ENCODE measurements at regions not wholly inside any gene's neighbourhood (a gene's known extent, or its start where the extent isn't known, plus 50 kb on each side); places are given as distances from the start of the nearest gene placed in this dataset.
"Not testable (repeated sequence)": the region's sequence is repeated elsewhere in the genome, so short reads cannot be mapped to it uniquely, and the experiment has no call there.

DNA sequence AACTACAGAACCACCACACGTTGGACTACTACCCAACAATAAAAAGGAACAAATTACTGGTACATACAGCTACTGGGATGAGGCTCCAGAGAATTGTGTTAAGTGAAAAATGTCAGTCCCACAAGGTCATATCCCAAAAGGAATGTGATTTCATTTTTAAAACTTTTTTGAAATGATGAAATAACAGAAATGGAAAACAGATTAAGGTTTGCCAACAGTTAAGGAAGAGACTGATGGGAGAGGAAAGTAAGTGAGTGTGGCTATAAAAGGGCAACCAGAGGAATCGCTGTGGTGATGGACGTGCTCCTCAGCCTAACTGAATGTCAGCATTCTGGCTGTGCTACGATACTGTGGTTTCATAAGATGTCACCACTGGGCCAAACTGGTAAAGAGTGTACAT, 512.8 kb downstream of the UQCRFS1 start:
- in situ Hi-C loops (cut with MboI; ENCODE audit: low sequenced_read_pairs) = no loop called here

DNA sequence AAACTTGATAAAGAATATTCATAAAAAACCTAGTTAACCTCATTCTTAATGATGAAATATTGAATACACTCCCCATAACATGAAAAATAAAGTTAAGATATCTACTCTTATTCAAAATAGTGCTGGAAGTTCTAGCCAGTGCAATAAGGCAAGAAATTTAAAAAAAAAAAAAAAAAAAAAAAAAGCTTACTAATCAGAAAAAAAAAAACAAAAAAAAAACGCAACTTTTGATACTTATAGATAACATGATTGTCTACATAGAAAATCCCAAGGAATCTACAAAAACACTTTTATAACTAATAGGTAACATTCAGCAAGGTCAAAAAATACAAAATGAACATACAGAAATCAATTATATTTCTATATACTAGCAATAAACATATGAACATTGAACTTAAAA, 515.6 kb downstream of the UQCRFS1 start:
- in situ Hi-C loops (cut with MboI; ENCODE audit: low sequenced_read_pairs) = no loop called here

- in situ Hi-C loops (cut with MboI; ENCODE audit: low sequenced_read_pairs) = no loop called here
These were observed 518.1 kb downstream of the UQCRFS1 start for GRCh38 chr19:28694812-28695211.

DNA sequence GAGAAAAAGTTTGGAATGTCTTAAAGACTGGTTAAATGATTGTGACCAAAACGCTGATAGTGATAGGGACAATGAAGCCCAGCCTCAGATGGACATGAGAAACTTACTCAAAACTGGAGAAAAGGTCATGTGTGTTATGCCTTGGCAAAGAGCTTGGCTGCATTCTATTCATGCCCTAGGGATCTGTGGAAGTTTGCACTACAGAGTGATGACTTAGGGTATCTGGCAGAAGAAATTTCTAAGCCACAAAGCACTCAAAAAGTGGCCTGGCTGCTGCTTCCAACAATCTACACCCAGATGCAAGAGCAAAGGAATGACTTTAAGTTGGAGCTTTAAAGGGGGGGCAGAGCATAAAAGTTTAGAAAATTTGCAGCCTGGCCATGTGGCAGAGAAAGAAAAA, 521.3 kb downstream of the UQCRFS1 start:
- in situ Hi-C loops (cut with MboI; ENCODE audit: low sequenced_read_pairs) = no loop called here

GRCh38 chr19:28689464-28689863, 523.5 kb downstream of the UQCRFS1 start:
- in situ Hi-C loops (cut with MboI; ENCODE audit: low sequenced_read_pairs) = not testable (repeated sequence)

DNA sequence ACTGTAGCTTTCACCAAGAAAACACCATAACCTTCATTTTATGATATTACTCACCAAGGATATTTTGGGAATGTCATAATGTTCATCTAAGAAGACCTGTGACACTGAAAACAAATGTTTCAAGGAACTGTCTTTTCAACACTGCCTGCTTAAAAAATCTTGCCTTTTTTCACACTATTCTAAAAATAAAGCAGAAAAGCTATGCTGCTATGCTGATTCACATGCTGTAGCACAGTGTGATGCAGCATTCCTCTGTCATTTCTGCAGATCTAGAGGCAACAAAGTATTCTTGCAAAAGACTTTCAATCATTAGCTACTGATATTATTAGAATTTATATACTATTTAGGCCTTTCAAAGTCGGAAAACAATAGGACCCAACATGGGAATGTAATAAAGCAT, 525.7 kb downstream of the UQCRFS1 start:
- in situ Hi-C loops (cut with MboI; ENCODE audit: low sequenced_read_pairs) = no loop called here

GRCh38 chr19:28686756-28687155, 526.2 kb downstream of the UQCRFS1 start:
- in situ Hi-C loops (cut with MboI; ENCODE audit: low sequenced_read_pairs) = no loop called here

- in situ Hi-C loops (cut with MboI; ENCODE audit: low sequenced_read_pairs) = no loop called here
These were observed 527.1 kb downstream of the UQCRFS1 start for GRCh38 chr19:28685802-28686201.

GRCh38 chr19:28685077-28685476, 527.9 kb downstream of the UQCRFS1 start:
- in situ Hi-C loops (cut with MboI; ENCODE audit: low sequenced_read_pairs) = not testable (repeated sequence)

DNA sequence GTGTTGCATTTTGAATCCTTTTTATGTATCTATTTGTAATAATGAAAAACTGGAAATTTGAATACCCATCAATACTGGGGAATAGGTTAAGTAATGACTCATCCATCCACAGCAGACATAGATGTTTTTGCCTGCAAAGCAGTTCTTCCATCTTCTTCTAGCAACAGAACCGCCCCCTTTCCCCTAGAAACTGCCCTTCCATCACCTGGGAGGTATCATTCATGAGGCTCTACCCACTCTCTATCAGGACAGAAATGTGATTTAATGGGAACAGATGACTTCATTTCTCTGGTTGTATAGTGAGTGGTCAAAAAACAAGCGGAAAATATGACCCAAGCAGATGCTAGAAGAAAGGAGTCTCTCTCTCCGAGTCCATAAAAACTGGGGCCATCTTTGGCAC, 532.8 kb downstream of the UQCRFS1 start:
- in situ Hi-C loops (cut with MboI; ENCODE audit: low sequenced_read_pairs) = no loop called here

- in situ Hi-C loops (cut with MboI; ENCODE audit: low sequenced_read_pairs) = no loop called here
These were observed 542.1 kb downstream of the UQCRFS1 start for GRCh38 chr19:28670836-28671235.

DNA sequence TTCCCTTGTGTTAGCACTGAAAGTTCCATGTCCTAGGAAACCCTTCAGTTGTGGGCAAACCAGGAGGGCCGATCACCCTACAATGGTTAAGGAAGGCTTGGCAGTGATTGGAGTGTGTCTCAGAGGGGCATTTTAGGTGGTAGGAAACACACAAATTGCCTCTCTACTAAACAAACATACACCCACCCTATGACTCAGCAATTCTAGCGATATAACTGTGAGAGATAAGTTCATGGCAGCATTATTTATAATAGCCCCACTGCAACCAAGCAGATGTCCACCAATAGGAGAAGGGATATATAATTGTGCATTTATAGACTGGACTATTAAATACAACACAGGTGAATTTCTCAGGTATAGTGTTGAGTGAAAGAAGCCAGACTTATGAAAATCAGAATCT, 543.1 kb downstream of the UQCRFS1 start:
- in situ Hi-C loops (cut with MboI; ENCODE audit: low sequenced_read_pairs) = no loop called here

DNA sequence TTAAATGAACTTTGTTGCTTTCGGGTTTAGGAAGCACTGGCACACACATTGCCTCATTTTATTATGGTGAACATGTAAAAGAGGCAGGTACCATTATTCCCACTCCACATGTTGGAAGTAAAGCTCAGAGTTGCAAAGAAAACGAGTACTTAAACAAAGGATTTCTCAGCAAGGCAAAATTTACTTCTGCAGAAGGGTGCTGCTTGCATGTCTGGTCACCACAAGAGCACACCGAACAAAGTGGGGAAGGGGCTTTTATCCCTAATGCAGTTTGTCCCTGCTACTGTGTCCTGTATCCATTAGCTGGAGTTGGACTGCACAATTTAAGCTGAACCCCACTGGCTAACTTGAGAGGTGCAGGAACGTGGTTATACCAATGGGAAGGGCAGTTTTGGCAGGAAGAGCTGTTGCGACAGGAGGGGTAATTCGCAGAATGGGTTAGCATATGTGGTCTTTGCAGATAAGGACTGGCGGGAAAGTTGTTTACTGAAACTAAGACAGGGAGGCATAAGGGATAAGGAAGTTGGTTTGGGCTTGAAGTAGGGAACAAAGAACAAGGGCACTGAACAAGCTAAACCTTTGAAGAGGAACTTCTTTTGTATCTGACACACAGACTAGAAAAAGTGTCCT, 545.5 kb downstream of the UQCRFS1 start:
- in situ Hi-C loops (cut with MboI; ENCODE audit: low sequenced_read_pairs) = no loop called here

DNA sequence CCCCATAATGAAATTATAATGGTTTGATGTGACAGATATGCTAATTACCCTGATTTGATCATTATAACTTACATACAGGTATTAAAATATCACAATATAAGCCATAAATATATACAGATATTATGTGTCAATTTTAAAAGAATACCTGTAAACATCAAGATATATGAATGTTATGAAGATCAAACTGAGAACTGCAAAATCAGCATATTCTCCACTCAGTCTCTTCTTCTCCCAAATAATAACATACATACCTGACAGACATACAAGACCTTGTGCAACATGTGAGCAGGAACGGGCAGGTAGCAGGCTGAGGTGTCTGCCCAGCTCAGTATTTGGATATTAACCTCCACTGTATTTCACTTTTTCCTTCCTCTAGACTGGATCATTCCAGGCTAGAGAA, 547.2 kb downstream of the UQCRFS1 start:
- in situ Hi-C loops (cut with MboI; ENCODE audit: low sequenced_read_pairs) = no loop called here

- in situ Hi-C loops (cut with MboI; ENCODE audit: low sequenced_read_pairs) = no loop called here
These were observed 556.3 kb downstream of the UQCRFS1 start for GRCh38 chr19:28656644-28657043.

DNA sequence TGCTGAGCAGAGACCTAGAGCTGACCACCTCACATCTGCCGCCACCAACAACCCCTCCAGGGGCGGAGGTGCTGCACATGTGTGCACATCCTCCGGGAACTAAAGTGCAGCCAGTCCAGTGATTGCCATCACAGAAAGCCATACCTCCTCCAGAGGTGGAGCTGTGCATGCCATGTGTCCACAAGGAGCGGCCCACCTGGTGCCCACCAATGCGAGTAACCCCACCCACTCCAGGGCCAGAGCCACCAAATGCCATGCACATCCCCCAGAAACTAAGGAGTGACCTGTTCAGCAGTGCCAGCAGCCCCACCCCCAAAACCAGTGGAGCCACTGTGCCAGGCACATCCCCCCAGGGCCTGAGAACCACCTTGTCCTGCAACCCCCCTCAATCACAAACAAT, 557.9 kb downstream of the UQCRFS1 start:
- in situ Hi-C loops (cut with MboI; ENCODE audit: low sequenced_read_pairs) = no loop called here

- in situ Hi-C loops (cut with MboI; ENCODE audit: low sequenced_read_pairs) = no loop called here
These were observed 560.2 kb downstream of the UQCRFS1 start for GRCh38 chr19:28652765-28653164.

GRCh38 chr19:28646629-28647028, 566.3 kb downstream of the UQCRFS1 start:
- in situ Hi-C loops (cut with MboI; ENCODE audit: low sequenced_read_pairs) = no loop called here

DNA sequence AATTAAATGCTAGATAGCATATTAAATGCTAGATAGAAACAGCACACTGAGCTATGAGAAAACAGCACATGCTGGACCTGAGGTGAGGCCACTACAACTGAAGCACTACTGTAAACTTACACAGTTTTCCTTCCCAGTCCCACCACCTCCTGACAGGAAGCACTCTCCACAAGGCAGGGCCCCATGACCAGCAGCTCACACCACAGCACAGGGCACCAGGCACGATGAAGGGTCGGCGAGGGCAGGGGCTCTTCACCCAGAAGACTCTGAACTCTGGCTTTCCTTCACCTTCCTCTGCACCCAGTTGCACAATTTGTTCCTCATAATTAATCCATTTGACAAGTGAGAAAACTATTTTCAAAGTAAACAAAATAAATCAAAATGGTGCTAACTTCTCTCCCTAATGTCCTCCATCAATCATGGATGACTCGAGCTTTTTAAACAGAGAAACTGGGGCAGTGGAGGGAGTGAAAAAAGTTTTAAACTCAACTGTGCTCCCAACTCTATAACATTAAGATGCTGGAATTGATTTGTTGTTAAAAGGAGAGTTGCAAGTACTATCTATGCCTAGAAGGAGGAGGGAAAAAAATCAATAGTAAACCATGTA, 568.7 kb downstream of the UQCRFS1 start:
- in situ Hi-C loops (cut with MboI; ENCODE audit: low sequenced_read_pairs) = no loop called here

- in situ Hi-C loops (cut with MboI; ENCODE audit: low sequenced_read_pairs) = no loop called here
These were observed 569.9 kb downstream of the UQCRFS1 start for GRCh38 chr19:28642787-28643683.

DNA sequence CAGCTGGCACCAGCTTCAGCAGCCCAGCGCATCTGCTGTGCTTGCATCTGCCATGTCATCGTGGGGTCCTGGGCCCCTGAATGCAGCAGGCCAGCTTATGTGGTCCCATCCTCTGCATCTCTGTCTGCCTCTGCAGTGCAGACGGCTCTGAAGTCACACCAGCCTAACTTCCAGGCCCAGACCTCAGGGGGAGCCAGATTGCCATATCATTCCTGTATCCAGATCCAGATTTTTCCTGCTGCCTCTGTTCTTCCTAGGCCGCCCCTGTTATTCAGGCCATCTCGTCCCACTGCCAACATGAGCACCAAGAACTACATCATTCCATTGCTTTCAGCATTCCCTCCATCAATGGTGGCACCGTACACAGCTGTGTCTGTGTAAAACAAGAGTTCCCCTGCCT, 571.6 kb downstream of the UQCRFS1 start:
- in situ Hi-C loops (cut with MboI; ENCODE audit: low sequenced_read_pairs) = no loop called here

DNA sequence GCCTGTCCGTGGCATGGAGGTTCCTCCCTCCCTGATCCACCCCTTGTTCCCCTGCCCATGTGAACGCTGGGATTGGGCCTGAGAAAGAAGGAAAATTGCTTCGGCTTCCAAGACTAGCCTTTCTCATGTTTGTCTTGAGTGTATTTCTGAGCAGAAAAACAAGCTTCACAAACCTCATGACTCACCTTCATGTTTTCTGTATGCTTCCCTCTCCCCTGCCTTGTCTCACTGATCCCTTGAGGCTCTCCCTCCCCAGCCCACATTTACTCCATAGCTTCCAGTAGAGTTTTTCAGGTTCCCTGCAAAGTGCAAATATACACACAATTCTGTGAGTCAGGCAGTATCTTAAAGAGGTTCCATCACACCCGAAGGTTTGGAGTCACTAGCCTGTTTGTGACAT, 572.4 kb downstream of the UQCRFS1 start:
- in situ Hi-C loops (cut with MboI; ENCODE audit: low sequenced_read_pairs) = no loop called here

All from HL-60/S4 treated with phorbol 12-myristate 13-acetate at 8.2 ng/mL for 4 days and 3 days (cell line).